HG03342 (cell line): ENCODE measurements at regions not wholly inside any gene's neighbourhood (a gene's known extent, or its start where the extent isn't known, plus 50 kb on each side); places are given as distances from the start of the nearest gene placed in this dataset.

Experiments used
- ATAC-seq: cut with Tn5 transposase; IDR thresholded peaks from one replicate; pipeline ENCODE4 v1.9.1; 2021; ENCODE audit warnings: mild to moderate bottlenecking, moderate library complexity; ENCODE audit not compliant: unreplicated experiment

DNA sequence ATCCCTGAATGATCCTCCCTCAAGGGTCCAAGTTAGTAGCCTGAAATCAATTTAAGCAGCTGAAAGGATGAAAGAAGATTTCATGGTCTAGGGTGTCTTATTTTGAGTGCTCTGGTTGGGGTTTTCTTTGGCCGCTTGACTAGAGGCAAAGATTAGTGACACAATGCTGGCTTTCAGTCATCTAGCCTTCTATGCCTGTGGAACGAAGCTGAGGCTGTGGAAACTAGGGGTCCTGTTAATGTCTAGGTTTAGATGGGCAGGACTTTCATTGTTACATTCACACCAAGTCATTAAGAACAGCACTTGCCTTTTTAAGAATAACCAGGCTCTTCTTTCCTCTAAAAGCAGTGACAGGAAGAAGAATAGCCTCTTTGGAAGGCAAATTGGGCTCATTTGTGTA lies 253.8 kb upstream of the E2F7 start:
- no peak for ATAC-seq

DNA sequence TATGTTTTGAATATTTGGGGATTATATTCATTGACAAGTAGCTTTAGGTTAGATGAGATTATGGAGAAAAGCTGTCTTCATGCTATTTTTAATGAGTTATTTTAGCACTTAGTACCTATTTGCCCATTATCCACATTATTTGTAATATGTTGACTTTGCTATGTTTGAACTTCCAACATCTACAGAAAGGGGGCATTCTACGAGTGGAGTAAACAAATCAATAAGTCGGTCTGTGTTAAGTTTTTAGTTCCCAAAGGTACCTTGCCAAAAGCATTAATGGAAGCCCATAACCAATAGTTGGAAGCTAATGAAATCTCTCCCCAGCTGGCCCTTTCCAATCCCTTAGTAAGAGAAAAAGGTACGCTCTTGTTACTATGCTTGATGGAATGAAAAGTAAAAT lies 250.0 kb upstream of the E2F7 start:
- no peak for ATAC-seq

DNA sequence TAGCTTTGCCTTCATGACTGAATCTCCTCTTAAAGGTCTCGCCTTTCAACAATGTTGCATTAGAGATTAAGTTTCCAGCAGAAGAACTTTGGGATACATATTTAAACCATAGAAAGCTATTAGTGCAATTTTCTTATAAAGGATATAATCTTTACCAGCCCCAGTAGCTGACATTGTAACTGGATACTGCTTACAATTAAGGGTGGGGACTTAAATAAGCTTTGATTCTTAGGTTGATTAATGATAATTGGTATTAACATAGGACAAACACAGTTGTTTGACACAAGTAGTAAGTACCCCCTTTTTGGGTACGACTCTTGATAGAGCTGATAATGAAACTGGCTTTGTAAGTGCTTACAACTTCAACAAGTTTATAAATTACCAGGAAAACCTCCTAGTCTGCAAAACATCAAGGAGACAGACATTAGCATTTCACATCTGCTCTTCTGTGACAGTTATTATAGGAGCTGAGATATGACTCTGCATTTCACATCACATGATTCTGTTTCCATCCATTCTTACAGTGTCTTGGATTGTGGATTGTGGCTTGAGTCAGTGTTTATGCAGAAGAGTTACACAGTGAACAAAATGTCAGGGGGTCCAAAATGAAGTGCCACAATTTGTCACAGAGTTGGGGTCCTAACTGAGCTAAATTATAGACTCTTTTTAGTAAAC lies 249.1 kb upstream of the E2F7 start:
- ATAC-seq, result no peak

DNA sequence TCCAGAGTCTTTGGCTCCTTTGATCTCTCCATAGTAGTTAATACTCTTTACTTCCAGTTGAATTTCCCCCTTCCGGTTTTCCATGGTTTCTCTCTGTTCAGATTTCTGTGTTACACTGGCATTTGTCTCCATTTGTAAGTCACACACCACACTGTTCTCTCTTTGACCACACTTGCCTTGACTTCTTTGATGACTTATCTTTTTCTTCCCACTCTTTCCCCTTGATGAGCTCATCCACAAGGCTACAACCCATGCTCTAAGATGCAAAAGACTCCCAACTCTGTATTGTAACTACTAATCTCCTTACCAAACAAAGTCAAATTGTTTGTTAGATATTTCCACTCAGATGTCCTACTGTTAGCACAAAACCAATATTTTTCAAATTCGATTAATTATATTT lies 242.7 kb upstream of the E2F7 start:
- ATAC-seq, result no peak

DNA sequence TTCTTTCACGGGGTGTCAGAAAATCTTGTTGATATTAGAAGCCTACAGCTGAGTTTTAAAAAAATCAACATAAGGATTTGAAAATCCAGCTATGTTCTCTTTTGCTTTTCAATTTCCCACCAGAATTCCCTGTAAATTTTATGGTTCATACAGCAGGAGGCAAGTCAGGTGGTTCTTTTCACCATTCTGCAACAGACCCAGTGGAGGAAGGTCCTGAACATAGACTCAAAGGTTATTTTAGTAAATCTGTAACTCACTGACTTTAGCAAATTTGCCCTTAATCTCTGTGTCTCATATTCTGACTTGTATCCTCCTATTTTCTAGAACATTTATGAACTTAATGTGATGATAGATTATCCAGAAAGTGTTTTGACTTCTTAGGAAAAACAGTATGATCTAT lies 235.4 kb upstream of the E2F7 start:
- no peak for ATAC-seq

DNA sequence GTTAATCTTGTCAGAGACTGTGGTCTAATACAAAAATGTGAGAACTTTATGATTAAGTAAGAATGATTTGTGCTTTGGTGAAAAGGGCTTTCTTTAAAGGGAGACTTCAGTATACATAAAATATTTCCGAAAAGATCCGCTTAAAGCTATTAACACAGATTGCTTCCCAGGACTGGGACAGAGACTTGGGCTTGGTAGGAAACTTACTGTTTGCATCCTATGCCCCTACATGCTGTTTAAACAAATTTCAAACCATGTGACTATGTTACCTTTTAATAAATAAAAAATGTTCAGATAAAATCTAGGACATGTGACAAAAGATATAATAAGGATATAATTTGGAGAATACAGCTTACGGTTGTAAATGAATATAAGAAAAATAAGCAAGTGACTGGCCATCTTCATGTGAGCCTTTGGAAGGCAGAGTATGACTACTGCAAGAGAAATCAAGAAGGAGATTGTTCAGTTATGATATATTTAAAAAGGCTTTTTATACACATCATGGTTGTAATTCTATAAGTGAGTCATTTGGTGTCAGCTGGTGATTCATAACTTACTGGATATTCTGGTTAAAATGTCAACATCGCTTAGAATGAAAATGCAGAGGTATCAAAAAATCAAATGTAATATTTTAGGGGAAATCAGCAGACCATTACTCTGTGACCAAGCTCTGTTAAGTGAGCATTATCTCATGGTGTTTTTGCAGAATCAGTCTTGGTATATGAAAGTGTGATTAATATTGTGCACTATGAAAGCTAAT lies 234.7 kb upstream of the E2F7 start:
- no peak for ATAC-seq

DNA sequence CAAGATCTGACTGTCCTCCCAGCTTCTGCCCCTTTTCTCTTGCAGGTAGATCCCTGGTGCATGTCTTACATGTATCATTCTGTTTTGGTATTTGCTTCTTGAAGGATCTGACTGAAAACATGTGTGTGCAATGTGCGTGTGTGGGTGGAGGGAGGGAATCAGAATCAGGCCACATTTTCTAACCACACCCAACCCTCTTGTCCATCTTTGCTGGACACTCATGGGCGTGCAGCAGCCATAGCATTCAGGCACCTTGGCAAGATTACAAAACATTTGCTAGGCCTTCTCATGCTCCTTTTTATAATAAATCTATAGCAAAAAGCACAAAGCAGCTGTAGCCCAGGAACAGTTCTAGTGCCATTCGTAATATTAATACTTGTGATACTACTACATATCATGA lies 233.6 kb upstream of the E2F7 start:
- no peak for ATAC-seq

DNA sequence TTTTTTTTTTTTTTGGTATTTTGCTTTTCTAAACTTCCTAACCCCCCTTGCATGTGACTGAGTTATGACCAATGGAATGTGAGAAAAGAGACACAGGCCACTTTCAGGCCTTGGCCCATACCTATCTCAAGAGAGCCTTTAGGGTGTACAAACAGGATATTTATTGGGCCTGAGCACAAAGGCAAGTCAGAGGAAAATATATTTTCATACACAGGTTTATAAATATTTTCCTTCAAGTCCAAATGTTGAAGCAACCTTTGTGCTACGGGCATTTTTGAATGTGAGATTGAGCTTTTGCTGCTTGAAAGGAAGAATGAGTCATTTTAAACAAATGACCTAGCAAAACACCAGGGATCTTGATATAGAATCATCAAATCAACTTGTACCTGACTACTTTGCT lies 228.6 kb upstream of the E2F7 start:
- no peak for ATAC-seq

DNA sequence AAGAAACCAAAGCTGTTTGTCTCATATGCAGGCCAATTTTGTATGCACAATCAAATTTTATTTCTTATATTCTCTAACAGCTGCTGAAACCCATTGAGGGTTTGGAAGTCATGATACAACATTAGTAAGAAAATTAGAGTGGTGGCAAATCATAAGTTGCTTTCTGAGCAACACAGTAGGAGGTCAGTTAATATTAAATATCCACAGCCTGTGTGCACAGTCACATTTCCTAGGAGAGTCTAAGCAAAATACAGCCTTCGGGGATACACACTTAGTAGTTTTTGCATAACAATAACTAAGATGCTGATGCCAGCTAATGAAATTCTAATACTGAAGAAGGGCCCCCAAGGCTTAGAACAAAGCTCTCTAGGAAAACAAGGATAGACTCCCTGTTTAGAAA lies 209.6 kb upstream of the E2F7 start:
- ATAC-seq, result no peak

DNA sequence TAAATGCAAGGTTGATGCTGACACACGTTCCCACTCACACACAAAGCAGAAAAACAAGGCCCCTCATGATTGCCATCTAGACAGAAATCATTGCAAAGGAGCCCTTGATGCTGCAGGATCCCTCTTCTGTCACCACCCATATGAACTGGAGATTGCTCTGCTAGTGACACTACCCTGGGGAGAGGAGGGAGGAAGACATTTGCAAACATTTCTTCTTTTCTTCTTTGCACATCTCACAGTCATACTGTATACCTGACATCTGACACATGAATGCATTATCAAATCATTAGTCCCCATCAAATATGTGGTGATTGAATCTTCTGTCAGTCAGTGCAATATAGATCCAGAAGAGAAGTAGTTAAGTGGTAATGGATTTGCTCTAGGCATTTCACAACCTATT lies 208.5 kb upstream of the E2F7 start:
- ATAC-seq, result no peak

DNA sequence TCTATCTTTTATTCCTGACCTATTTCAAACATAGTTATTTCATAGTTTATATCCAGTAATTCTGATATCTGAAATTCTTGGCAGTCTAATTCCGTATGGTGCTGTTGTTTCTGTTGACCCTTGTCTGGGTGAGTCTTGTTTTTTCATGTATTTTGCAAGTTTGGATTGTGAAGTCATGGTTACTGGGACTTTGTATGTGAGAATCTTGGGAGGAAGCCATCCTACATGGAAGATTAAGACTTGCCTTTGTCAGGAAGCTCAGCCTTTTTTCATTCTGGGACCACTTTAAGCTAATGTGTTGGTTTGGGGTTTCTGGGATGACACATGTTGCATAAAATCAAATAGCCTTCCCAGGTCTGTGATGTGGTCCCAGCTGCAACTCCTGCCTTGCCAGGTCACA lies 191.6 kb upstream of the E2F7 start:
- no peak for ATAC-seq

DNA sequence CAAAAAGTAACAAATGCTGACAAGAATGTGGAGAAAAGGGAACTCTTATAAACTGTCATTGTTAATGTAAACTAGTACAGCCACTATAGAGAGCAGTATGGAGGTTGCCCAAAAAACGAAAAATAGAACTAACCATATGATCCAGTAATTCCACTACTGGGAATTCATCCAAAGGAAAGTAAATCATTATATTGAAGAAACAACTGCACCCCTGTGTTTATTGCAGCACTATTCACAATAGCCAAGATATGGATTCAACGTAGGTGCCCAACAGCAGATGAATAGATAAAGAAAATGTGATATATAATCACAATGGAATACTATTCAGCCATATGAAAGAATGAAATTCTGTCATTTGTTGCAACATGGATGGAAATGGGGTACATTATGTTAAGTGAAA lies 188.0 kb upstream of the E2F7 start:
- ATAC-seq, result no peak

DNA sequence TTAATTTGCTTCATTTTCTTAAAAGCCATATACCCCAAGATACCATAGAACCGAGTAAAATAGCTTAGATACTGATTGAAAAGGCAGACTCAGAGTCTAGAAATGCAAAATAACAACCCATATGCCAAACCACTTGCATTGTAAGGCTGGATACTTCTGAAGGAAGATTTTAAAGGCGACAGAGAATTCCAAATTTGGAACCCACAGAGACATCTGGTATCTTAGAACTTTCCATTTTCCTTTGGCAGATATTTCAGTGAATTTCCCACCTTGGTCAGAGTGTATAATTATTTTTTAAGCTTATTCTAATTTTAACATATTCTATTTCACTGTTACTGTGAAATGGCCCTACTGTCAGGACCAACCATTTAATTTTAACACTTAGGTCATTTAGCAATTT lies 186.4 kb upstream of the E2F7 start:
- no peak for ATAC-seq

DNA sequence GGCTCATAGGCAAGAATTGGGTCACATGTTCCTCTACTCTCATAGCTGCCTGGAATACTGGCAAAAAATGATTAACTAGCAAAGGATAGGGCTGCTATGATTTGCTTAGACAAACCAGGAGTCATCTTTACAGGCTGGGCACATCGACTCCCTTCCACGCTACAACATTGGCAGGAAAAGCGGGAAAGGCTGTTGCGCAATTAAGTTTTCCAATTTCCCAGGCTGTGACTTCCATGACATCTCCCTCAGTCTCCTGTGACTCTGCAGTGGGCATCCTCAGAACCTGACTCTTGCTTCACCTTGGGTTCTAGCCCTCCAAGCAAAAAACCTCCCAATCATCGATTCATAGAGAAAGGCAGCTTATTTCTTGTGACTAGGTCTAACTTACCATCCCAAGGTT lies 184.5 kb upstream of the E2F7 start:
- ATAC-seq, result no peak

DNA sequence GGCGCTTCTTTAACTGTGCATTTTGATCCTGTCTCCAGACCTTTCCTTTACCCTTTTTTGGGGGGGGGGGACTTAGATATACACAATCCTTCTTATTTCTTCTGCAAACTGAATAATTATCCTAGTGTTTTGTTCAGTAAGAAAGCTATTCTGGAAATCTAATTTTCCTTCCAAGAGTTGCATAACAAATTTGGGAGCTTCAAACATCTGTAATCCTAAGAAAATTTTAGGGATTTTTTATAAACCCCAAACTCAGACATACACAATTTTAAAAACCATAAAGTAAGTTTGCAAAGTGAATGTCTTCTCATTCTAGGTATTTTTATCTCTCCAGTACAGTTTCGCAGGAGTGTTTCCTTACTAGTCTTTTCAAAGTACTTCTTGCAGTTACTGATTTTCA lies 182.7 kb upstream of the E2F7 start:
- no peak for ATAC-seq

DNA sequence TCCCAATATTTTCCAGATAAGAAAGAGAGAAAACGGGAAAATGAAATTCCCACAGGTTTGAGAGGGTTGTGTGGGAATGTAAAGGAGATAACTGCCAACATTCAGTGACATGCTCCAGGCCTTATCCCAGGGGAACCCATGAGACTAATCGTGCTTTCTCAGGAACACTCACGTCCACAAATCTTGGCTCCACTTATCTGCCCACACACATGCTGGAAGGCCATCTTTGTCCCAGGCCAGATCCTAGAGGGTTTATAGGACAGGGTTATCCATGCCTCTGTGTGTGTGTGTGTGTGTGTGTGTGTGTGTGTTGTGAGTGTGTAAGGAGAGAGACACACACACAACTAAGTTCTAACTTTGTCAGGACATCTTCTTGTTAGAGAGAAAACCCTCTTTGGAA lies 182.2 kb upstream of the E2F7 start:
- no peak for ATAC-seq

DNA sequence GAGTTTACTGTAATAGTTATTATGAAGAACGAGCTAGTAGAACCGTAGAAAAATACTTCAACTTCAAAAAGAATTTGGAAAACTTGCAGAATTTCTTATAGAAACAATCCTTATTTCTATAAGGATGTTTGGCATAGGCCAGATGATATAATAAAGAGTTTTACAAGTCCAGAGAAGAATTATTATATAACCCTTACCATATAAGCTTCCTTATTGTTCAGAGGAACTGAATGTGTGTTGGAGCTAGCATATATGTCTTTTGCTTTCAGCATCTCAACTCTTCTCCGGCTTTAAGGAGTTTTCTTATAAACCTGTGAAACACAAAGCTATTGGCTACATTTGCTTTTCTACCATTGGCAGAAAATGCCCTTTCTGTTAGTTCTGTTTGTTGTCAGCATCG lies 178.0 kb upstream of the E2F7 start:
- ATAC-seq, result no peak

DNA sequence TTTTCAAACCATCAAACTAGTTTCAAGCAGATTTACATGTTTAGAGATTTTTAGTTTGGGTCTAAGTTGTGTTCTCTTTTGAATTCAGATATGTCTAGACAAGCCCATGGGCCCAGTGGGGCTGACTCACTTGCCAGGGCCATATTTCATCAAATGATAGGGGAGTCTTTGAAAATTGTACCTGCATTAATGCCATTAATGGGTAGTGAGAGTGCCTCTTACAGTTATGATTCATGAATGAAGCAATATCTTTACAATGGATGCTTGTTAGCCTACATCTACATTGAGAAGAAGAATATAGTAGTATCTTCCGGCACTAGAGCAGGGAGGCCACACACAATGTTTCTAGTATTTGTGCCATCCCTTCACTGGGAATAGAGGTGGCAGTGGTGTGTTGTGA lies 174.2 kb upstream of the E2F7 start:
- no peak for ATAC-seq

DNA sequence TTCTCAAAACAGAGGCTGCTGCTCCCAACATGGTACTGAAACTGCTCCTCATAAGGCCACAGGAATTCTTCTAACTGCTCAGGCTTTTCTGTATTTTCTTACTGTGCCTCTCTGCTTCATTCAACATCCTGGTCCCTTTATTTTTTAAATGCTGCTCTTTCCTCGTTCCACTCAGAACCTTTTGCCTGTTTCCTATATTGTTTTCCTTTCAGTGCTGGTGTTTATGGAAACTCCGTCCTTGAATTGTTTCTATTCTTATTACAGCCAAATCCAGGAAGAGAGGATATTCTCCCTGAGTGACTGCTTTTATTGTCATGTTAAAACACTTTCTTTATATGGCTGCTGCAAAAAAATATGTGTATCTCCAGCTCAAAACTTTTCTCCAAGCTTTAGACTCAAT lies 173.0 kb upstream of the E2F7 start:
- no peak for ATAC-seq

DNA sequence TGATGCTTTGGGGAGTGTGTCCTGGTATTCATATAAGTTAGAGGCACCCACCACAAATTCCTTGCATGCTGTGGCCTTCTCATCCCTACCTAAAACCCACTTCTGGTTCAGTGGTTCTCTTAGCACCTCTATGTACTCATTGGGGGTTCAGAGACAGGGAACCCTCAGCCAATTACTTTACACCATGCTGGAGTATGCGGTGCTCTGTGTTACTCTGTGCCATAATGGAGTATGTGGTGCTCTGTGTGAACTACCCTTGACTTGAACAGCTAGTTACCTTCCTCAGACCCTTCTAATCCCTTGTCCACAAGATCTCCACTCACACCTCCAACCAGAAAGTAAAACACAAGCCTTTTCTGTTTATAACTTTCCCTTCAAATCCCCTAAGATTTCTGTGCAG lies 172.5 kb upstream of the E2F7 start:
- no peak for ATAC-seq

DNA sequence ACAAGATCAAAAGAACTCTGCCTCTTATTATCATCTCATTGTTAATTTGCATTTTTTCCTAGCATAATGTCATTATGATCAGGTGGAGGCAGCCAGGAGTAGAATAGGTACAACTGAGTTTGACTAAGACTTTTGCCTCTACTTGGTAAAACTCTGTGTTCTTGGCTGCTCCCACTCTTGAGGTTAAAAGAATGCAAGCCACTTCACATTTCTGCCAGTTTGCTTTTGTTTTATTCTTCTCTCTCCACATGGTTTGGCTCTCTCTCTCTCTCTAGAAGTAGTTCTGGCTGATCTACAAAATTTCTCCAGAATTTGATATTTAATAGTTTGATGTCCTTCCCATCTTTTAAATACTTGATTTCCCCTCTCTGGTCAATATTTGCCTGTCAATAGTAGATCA lies 170.7 kb upstream of the E2F7 start:
- ATAC-seq, result no peak

DNA sequence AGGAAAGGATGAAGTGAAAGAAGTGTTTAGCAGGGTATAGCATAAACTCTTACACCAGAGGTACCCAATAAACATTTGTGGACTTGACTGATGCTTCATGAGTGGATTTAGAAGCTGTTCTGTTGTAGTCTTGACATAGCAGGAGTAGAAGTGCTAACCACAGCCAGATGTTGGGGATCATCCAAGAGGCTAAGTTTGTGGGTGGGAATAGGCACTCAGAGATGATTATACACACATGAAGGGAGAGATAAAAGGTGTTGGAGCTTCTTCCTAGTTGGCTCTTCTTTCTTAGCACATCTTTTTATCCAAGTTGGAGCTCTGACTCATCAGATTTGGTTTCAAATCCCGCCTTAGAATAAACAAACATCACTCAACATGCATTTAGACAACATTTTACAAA lies 166.7 kb upstream of the E2F7 start:
- ATAC-seq, result no peak

DNA sequence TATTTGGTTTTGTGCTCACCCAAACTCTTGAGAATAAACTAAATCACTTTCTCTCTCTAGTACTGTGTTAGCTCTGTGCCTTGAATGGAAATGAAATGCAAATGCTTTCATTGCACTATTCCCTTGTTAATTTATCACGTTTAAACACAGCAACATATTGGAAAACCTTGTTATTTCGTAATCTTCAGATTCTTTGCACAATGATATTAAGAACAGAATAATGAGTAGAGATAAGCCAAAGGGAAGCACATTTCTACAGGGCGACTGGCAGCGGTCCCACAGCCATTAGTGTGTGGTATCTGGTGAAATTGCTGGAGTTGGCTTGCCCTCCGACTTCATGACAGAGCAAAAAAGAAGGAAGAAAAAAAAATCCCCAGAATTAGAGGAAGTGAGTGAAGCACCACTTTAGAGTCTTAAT lies 166.1 kb upstream of the E2F7 start:
- ATAC-seq, result no peak
